GM18867 (cell line): ENCODE measurements at regions not wholly inside any gene's neighbourhood (a gene's known extent, or its start where the extent isn't known, plus 50 kb on each side); places are given as distances from the start of the nearest gene placed in this dataset.
"Not testable (repeated sequence)": the region's sequence is repeated elsewhere in the genome, so short reads cannot be mapped to it uniquely, and the experiment has no call there.

Experiments used
- ATAC-seq: cut with Tn5 transposase; IDR thresholded peaks from one replicate; pipeline ENCODE4 v1.9.1; 2021; ENCODE audit warnings: mild to moderate bottlenecking, moderate library complexity; ENCODE audit not compliant: unreplicated experiment

DNA sequence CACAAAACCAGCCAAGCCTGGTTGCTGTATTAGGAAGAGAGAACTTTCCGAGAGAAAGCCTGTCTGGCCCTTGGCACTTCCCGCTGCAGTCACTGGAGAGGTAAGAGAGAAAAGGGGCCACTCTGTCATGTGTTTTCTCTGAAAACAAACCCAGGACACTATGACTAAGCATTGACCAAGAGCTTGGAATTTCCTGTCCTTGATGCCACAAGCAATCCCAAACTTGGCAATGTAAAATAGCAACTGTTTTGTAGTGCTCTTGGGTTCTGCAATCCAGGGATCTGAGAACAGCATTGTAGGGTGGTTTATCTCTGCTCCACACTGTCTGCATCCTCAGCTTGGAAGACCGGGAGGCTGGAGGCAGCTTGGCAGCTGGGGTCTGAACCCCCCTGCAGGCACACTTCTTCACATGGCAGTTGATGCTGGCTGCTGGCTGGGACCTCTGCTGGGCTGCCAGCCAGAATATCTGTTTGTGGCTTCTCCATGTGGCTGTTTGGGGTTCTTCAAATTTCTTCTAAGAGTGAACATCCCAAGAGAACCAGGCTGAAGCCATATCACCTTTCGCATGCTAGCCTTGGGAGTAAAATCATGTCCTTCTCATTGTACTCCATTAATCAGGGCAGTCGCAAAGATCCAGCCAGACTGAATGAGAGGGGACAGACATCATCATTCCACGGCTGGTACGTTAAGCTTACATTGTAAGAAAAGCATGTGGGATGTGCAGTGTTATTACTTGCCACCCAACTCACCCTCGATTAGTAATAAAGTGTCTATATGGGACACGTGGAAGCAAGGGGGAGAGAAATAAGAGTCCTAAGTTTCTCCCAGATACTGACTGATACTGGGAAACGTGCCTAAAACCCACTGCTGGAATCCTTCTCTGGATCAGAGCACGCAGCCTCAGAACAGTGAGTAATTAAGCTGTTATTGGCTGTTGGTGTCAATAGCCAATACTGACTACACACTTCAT is 537.4 kb upstream of the B3GAT1 start:
- no peak for ATAC-seq

DNA sequence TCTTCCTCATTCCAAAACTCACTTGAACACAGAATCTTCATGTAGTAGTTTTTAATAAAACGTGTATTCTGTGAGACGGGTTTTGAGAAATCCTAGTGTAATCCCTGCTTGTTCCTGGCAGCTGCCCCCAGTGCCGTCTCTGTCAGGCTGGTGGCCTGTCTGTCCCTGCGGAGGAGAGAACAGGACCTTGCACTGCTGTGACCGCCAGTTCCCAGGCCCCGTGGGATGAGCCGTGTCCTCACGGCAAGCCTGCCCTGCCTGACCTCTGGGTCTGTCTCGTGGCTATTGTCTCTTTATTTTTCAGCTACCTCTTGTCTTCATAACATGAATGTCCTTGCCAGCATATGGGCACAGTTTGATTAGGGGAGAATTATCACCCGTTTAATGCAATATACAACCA is 535.5 kb upstream of the B3GAT1 start:
- ATAC-seq: no peak

DNA sequence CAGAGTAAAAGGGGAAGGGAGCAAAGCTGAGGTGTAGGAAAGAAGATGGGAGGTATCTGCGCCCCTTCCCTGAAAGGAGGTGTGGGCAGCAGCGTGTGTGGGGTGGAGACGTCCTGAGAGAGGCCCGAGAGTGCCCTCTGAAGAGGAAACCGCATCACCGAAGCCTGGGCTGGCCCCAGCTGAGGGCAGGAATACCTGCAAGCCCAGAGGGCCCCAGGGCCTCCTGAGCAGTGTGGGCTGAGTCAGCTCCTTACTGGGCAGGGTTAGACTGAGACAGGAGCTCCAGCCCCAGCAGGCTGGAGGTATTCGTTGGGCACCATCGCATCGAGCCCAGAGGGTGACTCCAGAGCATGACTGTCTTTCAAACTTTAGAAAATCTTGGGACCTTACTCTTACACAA is 534.0 kb upstream of the B3GAT1 start:
- ATAC-seq: no peak

DNA sequence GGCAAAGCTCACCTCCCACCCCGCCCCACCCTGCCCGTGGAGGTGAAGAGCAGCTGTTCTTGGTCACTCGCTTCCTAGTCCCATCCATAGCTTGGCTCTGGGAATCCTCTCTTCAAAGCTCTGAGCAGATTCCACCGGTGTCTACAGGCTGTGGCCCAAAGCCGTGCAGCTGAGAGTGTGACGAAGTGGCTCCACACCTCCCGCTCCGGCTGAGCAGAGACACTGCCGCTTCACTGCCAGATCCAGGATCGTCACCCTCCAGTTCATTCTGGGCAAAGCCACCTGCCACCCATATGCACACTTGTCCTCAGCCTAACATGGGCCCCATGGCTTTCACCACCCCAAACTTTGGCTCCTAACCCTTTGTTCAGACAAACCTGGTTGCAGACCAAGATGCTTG is 532.9 kb upstream of the B3GAT1 start:
- ATAC-seq: no peak

DNA sequence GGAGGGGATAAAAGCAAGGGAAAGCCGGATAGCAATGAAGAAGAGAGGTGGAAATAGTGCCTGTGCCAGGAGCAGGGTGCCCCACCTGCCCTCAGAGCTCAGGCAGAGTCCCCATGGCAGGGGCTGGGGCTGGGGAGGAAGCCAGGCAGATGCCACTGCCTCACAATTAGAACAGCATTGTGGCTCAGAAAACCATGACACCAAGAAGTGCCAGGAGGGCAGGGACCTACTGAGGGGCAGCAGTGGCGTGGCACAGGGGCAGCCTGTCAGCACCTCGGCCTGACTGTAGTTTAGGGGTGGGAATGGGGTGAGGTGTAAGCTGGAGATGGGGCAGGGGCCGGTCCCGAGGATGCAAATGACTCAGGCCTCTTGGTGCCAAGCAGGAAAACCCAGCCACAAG is 532.1 kb upstream of the B3GAT1 start:
- ATAC-seq: no peak

DNA sequence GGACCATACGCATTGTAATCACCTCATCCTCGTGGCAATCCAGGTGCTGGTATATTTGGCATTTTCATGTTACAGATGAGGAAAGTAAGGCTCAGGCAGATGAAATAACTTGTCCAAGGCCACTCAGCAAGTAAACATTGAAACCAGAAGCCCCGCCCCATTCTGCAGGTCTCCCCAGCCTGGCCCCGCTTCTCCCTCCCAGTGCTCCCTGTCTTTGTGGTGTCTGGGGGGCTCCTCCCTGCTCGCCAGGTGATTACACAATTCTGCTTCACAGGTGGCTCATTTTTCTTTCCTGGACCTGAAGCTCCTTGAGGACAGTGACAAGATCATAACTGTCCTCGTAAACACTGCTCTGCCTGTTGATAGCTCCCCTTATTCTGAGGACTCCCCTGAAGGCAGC is 531.5 kb upstream of the B3GAT1 start:
- no peak for ATAC-seq

DNA sequence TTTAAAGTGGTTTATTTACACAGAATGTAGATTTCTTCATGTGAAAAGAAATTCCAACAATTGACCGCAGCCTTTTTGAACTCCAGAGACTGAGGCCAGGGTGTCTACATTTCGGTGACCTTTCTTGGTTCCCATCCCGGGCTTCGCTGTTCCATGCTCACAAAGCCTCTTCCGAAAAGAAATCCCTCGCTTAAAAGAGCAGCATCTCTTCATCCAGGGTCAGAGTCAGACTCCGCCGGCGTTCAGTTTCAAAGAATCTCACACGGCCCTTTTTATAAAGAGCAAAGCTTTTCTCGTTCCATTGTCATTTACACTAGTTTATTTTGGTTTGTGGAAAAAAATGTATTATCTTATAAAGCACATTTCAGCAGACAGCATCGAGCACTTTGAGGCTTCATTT is 530.6 kb upstream of the B3GAT1 start:
- ATAC-seq: no peak

DNA sequence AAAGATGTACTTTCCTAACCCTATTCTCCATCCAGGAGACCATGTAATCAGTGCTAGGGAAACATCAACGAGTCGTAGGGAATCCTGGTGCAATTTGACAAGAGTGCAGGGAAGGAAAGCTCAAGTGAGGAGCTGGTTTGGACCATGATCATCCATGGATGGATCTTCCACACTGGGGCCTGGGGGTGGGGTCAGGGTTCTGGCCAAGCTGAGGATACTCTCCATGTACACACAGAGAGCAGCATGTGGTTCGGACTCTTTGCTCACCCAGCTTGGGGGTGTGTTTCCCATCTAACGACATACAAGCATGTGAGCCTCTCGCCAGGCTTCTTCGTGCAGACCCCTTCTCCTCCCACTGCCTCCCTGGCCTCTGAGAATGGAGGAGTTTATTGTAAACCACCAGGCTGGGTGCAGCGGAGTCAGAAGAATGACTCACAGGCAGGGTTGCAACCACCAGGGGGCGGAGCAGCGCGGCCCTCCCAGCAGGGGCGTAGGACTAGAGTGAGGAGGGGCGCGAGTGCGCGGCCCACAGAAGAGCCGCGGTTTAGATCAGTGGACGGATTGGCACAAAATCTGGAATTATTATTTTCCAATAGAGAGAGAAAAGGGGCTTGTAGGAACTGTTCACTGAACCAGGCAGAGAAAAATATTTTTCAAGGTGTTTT is 530.0 kb upstream of the B3GAT1 start:
- ATAC-seq: not testable (repeated sequence)

DNA sequence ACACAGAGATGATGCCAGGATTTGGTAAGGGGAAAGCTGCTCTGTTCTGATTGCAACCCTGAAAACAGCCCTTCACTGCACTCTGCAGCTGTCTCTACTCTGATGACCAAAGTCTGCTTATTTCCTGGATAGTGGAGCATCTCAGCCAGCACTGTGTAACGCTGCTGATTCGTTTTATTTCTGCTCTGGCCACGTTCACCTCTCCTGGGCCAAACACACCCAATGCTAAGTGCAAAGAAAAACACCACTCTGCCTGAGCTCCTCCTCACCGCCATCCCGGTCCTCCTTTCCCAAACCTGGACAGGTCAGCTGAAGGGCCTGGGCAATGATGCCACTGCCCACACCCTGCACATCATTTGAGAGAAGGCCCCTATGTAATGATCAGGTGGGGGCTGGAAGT is 529.3 kb upstream of the B3GAT1 start:
- no peak for ATAC-seq

DNA sequence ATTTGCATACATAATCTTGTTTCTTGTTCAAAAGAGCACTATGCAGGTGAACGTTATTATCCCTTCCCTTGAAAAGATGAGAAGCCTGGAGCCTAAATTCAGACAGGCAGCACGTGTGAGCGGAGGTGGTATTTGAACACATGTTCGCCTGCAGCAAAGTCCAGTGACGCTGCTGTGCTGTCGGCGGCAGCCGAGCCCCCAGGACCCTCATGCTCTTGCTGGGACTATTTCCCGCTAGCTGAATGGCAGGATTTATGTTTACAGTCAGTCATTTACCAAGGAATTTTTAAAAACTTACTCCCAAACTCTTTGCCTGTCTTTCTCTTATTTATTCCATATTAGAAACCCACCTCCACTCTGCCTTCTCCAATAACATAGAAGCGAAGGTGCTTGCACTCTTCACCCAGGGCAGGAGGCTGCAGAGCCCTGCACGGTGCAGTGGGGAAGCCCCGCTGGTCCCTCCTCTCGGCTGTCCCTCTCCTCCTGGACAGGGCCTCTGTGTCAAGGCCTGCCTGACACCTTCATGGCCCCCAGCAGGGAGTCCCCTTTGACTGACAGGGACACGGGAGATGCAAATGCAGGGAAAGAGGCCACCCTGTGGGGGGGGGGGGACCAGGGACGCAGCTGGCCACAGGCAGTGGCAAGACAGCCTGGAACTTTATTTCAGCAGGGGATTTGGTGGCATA is 528.5 kb upstream of the B3GAT1 start:
- ATAC-seq: no peak

DNA sequence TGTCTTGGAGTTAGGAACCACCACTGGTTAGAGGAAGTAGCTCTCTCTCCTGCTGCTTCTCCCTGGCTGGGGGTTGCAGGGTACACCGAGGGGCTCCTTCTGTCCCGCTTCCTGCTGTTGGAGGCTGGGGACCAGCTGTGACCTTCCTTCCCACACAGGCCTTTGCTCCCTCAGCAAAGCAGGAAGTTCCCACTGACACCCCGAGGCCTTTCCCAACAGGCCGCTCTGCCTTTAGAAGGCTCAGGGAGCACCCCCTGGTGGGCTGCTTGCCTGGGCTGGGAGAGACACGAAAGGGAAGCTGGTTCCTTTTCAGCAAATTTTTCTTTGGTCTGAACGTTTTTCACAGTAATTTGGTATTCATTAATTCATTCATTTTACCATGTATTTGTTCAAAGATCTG is 527.9 kb upstream of the B3GAT1 start:
- ATAC-seq: no peak

DNA sequence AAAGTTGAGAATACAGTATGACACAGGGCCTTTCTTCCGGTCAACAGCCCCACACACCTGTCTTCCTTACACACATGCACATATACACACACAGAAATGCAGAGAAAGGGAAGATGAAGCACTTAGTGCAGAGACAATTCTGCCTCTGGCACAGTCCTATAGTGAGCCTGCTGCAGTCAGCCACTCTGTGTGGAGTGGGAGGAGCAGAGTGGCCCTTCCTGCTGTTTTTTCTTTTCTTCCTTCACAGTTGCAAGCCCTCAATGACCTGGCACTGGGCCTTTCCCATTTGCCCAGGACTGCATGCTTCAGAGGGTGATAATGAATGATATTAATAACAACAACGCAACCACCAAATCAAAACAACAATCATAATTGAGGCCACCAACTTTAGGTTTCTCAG is 527.0 kb upstream of the B3GAT1 start:
- ATAC-seq: no peak

DNA sequence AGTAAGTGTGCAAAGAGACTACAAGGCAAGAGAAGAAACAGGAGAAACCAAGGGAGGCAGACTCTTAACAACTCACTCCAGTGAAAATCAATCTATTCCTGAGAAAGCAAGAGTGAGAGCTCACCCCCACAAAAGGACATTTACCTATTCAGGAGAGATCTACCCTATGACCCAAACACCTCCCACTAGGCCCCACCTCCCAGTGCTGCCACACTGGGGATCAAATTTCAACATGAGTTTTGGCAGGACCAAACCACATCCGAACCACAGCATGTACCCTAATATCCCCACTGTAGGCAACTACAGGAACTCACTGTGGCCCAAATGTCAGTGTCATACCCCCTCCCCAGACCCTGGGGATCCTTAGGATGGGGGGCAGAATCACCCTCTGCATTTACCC is 526.2 kb upstream of the B3GAT1 start:
- ATAC-seq: no peak

DNA sequence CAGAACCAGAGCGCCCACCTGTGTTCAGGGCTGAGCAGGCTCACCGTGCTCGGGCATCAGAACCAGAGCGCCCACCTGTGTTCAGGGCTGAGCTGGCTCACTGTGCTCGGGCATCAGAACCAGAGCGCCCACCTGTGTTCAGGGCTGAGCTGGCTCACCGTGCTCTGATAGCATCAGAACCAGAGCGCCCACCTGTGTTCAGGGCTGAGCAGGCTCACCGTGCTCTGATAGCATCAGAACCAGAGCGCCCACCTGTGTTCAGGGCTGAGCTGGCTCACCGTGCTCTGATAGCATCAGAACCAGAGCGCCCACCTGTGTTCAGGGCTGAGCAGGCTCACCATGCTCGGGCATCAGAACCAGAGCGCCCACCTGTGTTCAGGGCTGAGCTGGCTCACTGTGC is 525.2 kb upstream of the B3GAT1 start:
- not testable (repeated sequence) for ATAC-seq

DNA sequence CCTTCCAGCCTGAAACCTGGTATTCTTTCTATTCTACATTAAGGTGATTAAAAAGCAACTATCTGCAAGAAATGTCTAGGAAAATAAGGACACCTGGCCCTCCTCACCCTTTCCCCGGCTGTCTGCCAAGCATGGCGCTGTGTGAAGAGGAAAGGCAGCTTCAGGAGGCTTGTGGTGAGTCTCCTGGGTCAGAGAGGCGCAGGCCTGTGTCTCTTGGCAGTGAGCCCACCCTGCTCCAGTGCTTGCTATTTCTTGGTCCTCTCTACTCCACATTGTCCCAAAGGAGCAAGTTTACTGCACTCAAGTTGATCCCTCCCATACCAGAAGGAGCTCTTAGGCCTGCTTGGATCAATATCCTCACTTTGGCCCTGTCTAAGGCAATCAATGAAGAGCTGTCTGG is 520.7 kb upstream of the B3GAT1 start:
- no peak for ATAC-seq

DNA sequence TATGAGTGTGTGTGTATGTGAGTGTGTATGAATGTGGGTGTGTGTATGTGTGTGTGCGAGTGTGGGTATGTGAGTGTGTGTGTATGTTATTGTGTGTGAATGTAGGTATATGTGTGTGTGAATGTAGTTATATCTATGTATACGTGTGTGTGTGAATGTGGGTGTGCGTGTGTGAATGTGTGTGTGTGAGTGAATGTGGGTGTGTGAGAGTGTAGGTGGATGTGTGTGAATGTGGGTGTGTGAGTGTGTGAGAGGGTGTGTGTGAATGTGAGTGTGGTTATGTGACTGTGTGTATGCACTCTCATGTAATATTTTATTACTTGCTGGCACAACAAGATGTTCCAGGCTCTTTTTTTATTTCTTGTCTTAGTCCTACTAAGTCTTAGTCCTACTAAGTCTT is 513.4 kb upstream of the B3GAT1 start:
- no peak for ATAC-seq

DNA sequence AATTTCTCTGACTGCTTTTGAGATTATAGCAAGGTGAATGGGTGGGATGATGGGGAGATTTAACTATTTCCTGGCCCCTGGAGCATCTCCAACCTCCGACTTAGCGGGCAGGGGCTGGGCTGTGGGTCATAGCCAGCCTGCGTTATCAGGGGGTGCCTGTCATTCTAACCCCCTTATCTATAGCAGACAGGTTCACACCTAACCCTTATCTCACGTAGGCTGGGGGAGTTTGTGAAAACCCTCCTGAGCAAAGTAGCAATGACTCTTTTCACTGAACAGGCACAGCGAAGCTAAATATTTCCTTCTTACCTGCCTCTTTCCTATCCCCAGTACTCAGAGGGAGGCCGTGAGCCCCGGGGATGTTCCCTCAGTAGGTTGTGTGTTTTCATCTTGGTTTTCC is 511.4 kb upstream of the B3GAT1 start:
- no peak for ATAC-seq

DNA sequence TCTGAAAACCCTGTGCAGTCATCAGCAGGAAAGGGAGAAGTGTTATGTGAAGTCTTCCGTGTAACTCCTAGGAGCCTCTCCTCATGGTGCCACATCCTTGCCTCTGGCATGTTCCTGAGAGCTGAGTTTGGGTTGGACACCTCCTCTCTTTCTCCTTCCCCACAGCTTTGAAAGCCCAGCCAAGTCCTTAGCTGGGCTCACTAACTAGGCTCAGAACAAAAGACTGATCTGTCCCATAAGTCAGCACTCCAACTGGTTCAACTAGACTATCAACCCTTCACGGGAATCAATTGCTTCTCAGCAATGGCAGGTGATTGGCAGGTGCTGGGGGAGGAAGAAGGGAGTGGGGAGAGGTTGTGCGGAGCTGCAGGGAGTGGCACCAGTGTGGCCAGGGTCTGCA is 509.9 kb upstream of the B3GAT1 start:
- ATAC-seq: no peak

DNA sequence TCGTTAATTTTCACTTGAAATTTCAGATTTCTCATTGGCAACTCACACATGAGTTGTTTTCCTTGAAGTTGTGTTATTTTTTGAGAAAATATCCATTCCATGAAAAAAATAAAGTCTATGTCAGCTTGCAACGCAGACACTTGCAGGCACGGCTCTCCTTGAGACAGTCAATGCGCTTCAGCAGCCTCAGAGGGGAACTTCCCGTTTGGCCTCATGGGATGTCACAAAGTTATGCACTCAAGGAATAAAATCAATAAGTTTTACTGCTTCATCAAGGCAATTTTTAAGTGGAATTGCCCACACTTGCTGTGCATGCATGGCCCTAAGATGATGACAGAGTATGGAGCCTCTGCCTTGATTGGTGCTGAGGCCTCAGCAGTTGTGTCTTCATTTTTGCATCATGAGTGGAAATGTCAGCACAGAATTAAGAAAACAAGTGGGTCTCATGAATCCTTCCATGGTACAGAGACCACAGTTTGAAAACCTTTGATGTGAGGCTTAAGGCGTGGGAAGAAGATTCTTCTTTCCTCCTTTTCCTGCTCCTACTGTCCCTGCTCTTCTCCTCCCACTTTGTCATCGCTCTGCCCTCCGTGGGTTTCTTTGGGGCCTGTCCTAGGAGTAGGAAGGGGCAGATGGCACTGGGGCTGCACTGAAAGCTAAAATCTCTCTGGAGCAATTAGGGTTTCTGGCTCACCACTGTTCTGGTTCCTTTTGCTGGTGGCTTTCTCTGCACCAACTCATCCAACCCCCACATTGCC is 509.0 kb upstream of the B3GAT1 start:
- no peak for ATAC-seq

DNA sequence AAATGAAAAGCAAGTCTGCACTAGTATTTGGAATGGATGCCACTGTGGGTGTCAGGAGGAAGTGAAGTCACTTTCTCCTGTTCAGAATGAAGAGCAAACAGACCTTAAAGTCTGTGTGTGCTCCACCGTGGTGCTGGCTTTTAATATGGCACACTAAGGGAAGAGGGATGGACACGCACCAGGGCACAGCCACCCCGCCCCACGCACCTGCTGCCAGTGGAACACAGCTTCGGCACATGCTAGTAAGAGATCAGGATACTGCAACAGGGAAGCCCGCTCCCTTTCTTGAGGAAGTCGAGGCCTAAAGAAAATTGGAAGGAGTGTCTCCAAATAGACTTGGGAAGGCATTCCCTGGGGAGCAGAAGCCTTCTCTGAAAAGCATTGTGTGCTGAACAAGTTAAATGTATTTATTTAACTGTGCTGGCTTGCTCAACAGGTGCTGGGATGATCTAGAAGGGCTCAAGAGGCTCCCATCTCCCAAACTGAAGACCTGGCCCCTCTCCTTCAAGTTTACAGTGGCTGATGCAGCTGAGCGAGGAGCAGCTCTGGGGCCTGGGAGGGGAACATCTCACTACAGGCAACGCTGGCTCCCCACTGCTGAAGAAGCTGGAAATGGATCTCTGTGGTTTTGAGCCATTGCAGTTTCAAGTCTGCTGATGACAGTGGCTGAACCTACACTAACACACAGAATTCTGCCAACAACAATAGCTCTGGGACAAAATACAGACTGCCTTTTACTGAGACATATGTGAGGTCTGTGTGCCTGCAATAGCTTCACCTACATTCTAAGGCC is 504.6 kb upstream of the B3GAT1 start:
- no peak for ATAC-seq
